ENCODE measurements at regions not wholly inside any gene's neighbourhood (a gene's known extent, or its start where the extent isn't known, plus 50 kb on each side); places are given as distances from the start of the nearest gene placed in this dataset.

DNA sequence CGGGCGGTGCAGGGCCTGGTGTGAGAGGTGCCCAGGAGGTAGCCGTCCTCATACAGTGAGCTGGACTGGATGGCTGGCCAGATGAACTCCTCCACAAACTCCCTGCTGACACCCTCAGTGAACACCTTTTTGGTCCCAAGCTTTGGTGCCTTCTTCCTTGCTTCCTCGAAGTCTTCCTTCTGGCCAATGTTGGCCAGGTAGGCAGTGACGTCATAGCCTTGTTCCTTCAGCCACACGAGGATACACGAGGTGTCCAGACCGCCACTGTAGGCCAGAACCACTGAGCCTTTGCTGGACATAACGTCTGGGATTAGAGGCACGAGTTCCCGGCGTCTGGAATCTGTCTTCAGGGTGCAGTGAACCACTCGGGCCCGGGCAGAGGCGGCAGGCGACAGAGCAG lies 206.8 kb upstream of the SP4 start:
- TF ChIP-seq, protein P1, sequence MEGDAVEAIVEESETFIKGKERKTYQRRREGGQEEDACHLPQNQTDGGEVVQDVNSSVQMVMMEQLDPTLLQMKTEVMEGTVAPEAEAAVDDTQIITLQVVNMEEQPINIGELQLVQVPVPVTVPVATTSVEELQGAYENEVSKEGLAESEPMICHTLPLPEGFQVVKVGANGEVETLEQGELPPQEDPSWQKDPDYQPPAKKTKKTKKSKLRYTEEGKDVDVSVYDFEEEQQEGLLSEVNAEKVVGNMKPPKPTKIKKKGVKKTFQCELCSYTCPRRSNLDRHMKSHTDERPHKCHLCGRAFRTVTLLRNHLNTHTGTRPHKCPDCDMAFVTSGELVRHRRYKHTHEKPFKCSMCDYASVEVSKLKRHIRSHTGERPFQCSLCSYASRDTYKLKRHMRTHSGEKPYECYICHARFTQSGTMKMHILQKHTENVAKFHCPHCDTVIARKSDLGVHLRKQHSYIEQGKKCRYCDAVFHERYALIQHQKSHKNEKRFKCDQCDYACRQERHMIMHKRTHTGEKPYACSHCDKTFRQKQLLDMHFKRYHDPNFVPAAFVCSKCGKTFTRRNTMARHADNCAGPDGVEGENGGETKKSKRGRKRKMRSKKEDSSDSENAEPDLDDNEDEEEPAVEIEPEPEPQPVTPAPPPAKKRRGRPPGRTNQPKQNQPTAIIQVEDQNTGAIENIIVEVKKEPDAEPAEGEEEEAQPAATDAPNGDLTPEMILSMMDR (IDR thresholded peaks at IDR 0.05): no peak
- TF ChIP-seq POLR2AphosphoS5 (IDR thresholded peaks at IDR 0.05) (no peak), POLR2A (IDR thresholded peaks at IDR 0.05) (no peak)

All from suprapubic skin (tissue), 4 donors.